Thoracic aorta (tissue), 2 donors: ENCODE measurements at regions not wholly inside any gene's neighbourhood (a gene's known extent, or its start where the extent isn't known, plus 50 kb on each side); places are given as distances from the start of the nearest gene placed in this dataset.

Experiments used
- ATAC-seq: fragments of 150-250 bp; one replicate; pipeline ENCODE4 v1.8.0; 2017; ENCODE audit warnings: low read depth; ENCODE audit not compliant: insufficient number of reproducible peaks, low FRiP score
- DNase-seq: peaks from one replicate; pipeline ENCODE4 v3.0.0-alpha.2; 2020; ENCODE audit warnings: low spot score
- H3K27ac ChIP-seq, 2 donors: fragments of 200-600 bp; sonication (generic); 1 replicate in 1 of 2; 2 replicates in 1 of 2; pipeline ENCODE4 v1.5.1; 2016; ENCODE audit warnings: mild to moderate bottlenecking in 2 of 2, moderate library complexity in 2 of 2
- H3K27me3 ChIP-seq: fragments of 200-600 bp; sonication (generic); replicated peaks from 2 replicates; pipeline ENCODE4 v1.6.0; 2016; ENCODE audit warnings: mild to moderate bottlenecking; ENCODE audit not compliant: insufficient read depth
- H3K36me3 ChIP-seq: fragments of 200-600 bp; sonication (generic); one replicate; pipeline ENCODE4 v1.5.1; 2016
- H3K4me1 ChIP-seq, 2 donors: fragments of 200-600 bp; sonication (generic); 1 replicate in 1 of 2; 2 replicates in 1 of 2; pipeline versions ENCODE4 v1.5.1 to v1.6.0; 2016; ENCODE audit warnings: low read depth in 2 of 2, mild to moderate bottlenecking in 1 of 2; ENCODE audit not compliant: control insufficient read depth in 1 of 2
- H3K4me3 ChIP-seq: fragments of 200-600 bp; sonication (generic); 2 replicates; pipeline ENCODE4 v1.5.1; 2016; ENCODE audit warnings: mild to moderate bottlenecking
- H3K9me3 ChIP-seq: fragments of 200-600 bp; sonication (generic); 2 replicates; pipeline ENCODE4 v1.5.1; 2016
- CTCF ChIP-seq: fragments of 200-600 bp; sonication (generic); IDR thresholded peaks from one replicate; pipeline ENCODE4 v1.5.1; 2019; ENCODE audit warnings: antibody characterized with exemption

GRCh38 chr5:5583023-5583765 is 160.7 kb downstream of the ICE1 start:
- DNase-seq, result no peak
- no peak for ATAC-seq
- no peaks in the 10 kb centered on the region for H3K4me1 ChIP-seq
- H3K27me3 ChIP-seq, result no peaks in the 10 kb centered on the region
- no peak overlapping the region for H3K4me3 ChIP-seq
- no peak for TF ChIP-seq CTCF
- H3K36me3 ChIP-seq, result no peaks in the 10 kb centered on the region
- no peaks in the 10 kb centered on the region for H3K9me3 ChIP-seq
- H3K27ac ChIP-seq, result no peak overlapping the region

- H3K4me3 ChIP-seq, result no peak overlapping the region
- TF ChIP-seq CTCF, result no peak
- H3K4me1 ChIP-seq, result no peaks in the 10 kb centered on the region
- DNase-seq, result no peak
- no peaks in the 10 kb centered on the region for H3K9me3 ChIP-seq
- no peak overlapping the region for H3K27ac ChIP-seq
- ATAC-seq, result no peak
- H3K27me3 ChIP-seq, result no peaks in the 10 kb centered on the region
- H3K36me3 ChIP-seq, result no peaks in the 10 kb centered on the region
Measured at GRCh38 chr5:5581080-5581479, 158.6 kb downstream of the ICE1 start.

- H3K27me3 ChIP-seq, result no peaks in the 10 kb centered on the region
- no peak overlapping the region for H3K27ac ChIP-seq
- DNase-seq, result no peak
- TF ChIP-seq CTCF, result no peak
- H3K4me3 ChIP-seq, result no peak overlapping the region
- H3K9me3 ChIP-seq, result no peaks in the 10 kb centered on the region
- H3K4me1 ChIP-seq, result peaks cover 0 to 25% of the 10 kb centered on the region in 2 donors
- H3K36me3 ChIP-seq, result no peaks in the 10 kb centered on the region
- ATAC-seq, result no peak
Measured at GRCh38 chr5:5576744-5577143, 154.3 kb downstream of the ICE1 start.

GRCh38 chr5:5575461-5575860 is 153.0 kb downstream of the ICE1 start:
- H3K27ac ChIP-seq, result no peak overlapping the region
- no peak for TF ChIP-seq CTCF

GRCh38 chr5:5573798-5574380 is 151.4 kb downstream of the ICE1 start:
- no peaks in the 10 kb centered on the region for H3K36me3 ChIP-seq
- no peak for TF ChIP-seq CTCF
- no peaks in the 10 kb centered on the region for H3K27me3 ChIP-seq
- H3K4me3 ChIP-seq, result no peak overlapping the region
- no peak for ATAC-seq
- peak overlapping the region; percentile 78 to 89 for H3K27ac ChIP-seq
- no peak for DNase-seq
- H3K4me1 ChIP-seq, result peaks cover 0 to 37% of the 10 kb centered on the region in 2 donors
- H3K9me3 ChIP-seq, result no peaks in the 10 kb centered on the region

More at GRCh38 chr5:5575461-5575860, 153.0 kb downstream of the ICE1 start:
- DNase-seq (no peak), ATAC-seq (no peak)
- Histone ChIP-seq H3K4me1 (peaks cover 0 to 29% of the 10 kb centered on the region in 2 donors), H3K36me3 (no peaks in the 10 kb centered on the region), H3K9me3 (no peaks in the 10 kb centered on the region), H3K27me3 (no peaks in the 10 kb centered on the region), H3K4me3 (no peak overlapping the region)
